Endodermal cell (in vitro differentiated cells): ENCODE measurements at regions not wholly inside any gene's neighbourhood (a gene's known extent, or its start where the extent isn't known, plus 50 kb on each side); places are given as distances from the start of the nearest gene placed in this dataset.

Experiments used
- DNase-seq: peaks from one replicate; pipeline ENCODE4 v3.0.0-alpha.2; 2017
- H3K27ac ChIP-seq: 2 replicates; pipeline ENCODE4 v1.5.1; 2013; ENCODE audit warnings: mild to moderate bottlenecking, low read depth, low read length, moderate library complexity
- H3K27me3 ChIP-seq: 2 replicates; pipeline ENCODE4 v1.6.1; 2013; ENCODE audit warnings: mild to moderate bottlenecking, low read length, moderate library complexity; ENCODE audit not compliant: insufficient read depth, control insufficient read depth, poor library complexity, severe bottlenecking
- H3K36me3 ChIP-seq: 2 replicates; pipeline ENCODE4 v1.7.0; 2013; ENCODE audit warnings: mild to moderate bottlenecking, low read length, moderate library complexity; ENCODE audit not compliant: control insufficient read depth, insufficient read depth
- H3K4me1 ChIP-seq: one replicate; pipeline ENCODE4 v1.7.0; 2013; ENCODE audit warnings: low read length; ENCODE audit not compliant: control insufficient read depth, insufficient read depth
- H3K4me3 ChIP-seq: 2 replicates; pipeline ENCODE4 v1.5.1; 2013; ENCODE audit warnings: mild to moderate bottlenecking, low read length, moderate library complexity
- H3K9ac ChIP-seq: 2 replicates; pipeline ENCODE4 v1.6.1; 2013; ENCODE audit warnings: mild to moderate bottlenecking, low read length, moderate library complexity; ENCODE audit not compliant: poor library complexity, severe bottlenecking; ENCODE audit errors: extremely low read depth
- H3K9me3 ChIP-seq: 2 replicates; pipeline ENCODE4 v1.6.1; 2013; ENCODE audit warnings: mild to moderate bottlenecking, low read length, moderate library complexity; ENCODE audit not compliant: control insufficient read depth
- H3K27ac Mint-ChIP-seq: 2 replicates; pipeline ENCODE4 v1.8.0; 2020; ENCODE audit warnings: mixed read lengths
- H3K27me3 Mint-ChIP-seq: 2 replicates; pipeline ENCODE4 v1.8.0; 2021; ENCODE audit warnings: mild to moderate bottlenecking, mixed read lengths; ENCODE audit not compliant: insufficient read depth
- H3K36me3 Mint-ChIP-seq: 2 replicates; pipeline ENCODE4 v1.8.0; 2020; ENCODE audit warnings: low read depth, mixed read lengths
- H3K4me1 Mint-ChIP-seq: 2 replicates; pipeline ENCODE4 v1.8.0; 2020; ENCODE audit warnings: mixed read lengths
- H3K4me3 Mint-ChIP-seq: 2 replicates; pipeline ENCODE4 v1.8.0; 2020; ENCODE audit warnings: mild to moderate bottlenecking, moderate library complexity, mixed read lengths
- H3K9me3 Mint-ChIP-seq: 2 replicates; pipeline ENCODE4 v1.8.0; 2020; ENCODE audit warnings: mild to moderate bottlenecking, mixed read lengths
- CTCF ChIP-seq: fragments of 200-600 bp; sonication (generic); conservative IDR thresholded peaks from 2 replicates; pipeline ENCODE4 v1.5.0; 2021; ENCODE audit warnings: antibody characterized with exemption, mild to moderate bottlenecking
- WGBS, 2 experiments: methylation state at CpG; one replicate each; pipeline versions ENCODE4 v1.1.5 to v1.1.7; 2013; ENCODE audit warnings: missing lambda C conversion rate in 2 of 2, mixed read lengths in 1 of 2; ENCODE audit not compliant: insufficient coverage in 1 of 2, insufficient read length in 1 of 2; 5-methylcytosine and 5-hydroxymethylcytosine counted together

- Histone ChIP-seq H3K36me3 (no peaks in the 10 kb centered on the region), H3K27ac (no peak overlapping the region), H3K4me1 (no peaks in the 10 kb centered on the region), H3K27me3 (no peaks in the 10 kb centered on the region), H3K4me3 (no peak overlapping the region), H3K9ac (no peak overlapping the region), H3K9me3 (no peaks in the 10 kb centered on the region)
- no peak for TF ChIP-seq CTCF
- no peak overlapping the region for H3K27ac Mint-ChIP-seq
- H3K36me3 Mint-ChIP-seq = no peaks in the 10 kb centered on the region
- 87% methylated on average over 1 of the region's 1 CpG; no CpG with 5 or more reads in 1 of the 2 experiments for WGBS, 2 experiments
- peaks cover 2% of the 10 kb centered on the region for H3K9me3 Mint-ChIP-seq
- H3K4me3 Mint-ChIP-seq = no peak overlapping the region
- H3K4me1 Mint-ChIP-seq = no peaks in the 10 kb centered on the region
- no peak for DNase-seq
- H3K27me3 Mint-ChIP-seq = no peaks in the 10 kb centered on the region
These were observed 420.4 kb upstream of the MIS18BP1 start for GRCh38 chr14:45673420-45673819.

DNA sequence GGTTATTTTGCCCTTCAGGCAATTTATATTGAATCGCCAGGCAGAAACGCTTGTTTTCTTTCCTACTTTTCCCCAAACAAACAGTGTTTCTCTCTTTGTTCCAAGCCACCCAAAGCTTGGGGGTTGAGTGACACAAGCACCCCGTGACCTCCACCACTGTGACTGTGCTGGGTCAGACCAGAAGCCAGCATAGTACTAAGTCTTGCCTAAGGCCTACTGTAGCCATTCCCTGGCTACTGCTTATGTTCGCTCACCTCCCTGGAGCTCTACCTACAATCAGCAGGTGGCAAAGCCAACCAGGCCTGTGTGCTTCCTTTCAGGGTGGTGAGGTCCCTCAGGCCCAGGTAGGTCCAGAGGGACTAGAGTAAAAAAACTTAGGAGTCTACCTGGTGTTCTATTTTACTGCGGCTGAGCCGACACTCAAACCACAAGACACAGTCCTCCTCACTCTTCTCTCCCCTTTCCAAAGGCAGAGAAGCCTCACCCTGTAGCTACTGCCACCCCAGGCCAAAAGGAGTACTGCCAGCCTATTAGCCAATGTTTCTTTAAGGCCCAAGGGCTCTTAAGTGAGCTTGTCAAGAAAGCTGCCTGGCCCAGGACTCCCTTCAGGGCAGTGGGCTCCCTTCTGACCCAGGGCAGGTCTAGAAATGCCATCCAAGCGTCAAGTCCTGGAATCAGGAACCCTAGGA lies 411.8 kb upstream of the MIS18BP1 start:
- Mint-ChIP-seq H3K9me3 (peaks cover 2% of the 10 kb centered on the region), H3K27ac (no peak overlapping the region), H3K4me1 (no peaks in the 10 kb centered on the region), H3K36me3 (no peaks in the 10 kb centered on the region), H3K4me3 (no peak overlapping the region), H3K27me3 (no peaks in the 10 kb centered on the region)
- Histone ChIP-seq H3K9me3 (no peaks in the 10 kb centered on the region), H3K4me3 (no peak overlapping the region), H3K9ac (no peak overlapping the region), H3K36me3 (no peaks in the 10 kb centered on the region), H3K27ac (no peak overlapping the region), H3K27me3 (no peaks in the 10 kb centered on the region), H3K4me1 (no peaks in the 10 kb centered on the region)
- 80 to 88% methylated on average over 3 to 7 of the region's 7 CpGs for WGBS, 2 experiments
- TF ChIP-seq CTCF = peak; percentile 75
- peak; percentile 89 for DNase-seq

- Histone ChIP-seq H3K36me3 (no peaks in the 10 kb centered on the region), H3K4me3 (no peak overlapping the region), H3K4me1 (no peaks in the 10 kb centered on the region), H3K27me3 (no peaks in the 10 kb centered on the region), H3K9me3 (no peaks in the 10 kb centered on the region), H3K27ac (no peak overlapping the region), H3K9ac (no peak overlapping the region)
- H3K4me3 Mint-ChIP-seq = no peak overlapping the region
- no peaks in the 10 kb centered on the region for H3K36me3 Mint-ChIP-seq
- no peak overlapping the region for H3K27ac Mint-ChIP-seq
- no peak for TF ChIP-seq CTCF
- no peaks in the 10 kb centered on the region for H3K27me3 Mint-ChIP-seq
- H3K4me1 Mint-ChIP-seq = no peaks in the 10 kb centered on the region
- WGBS, 2 experiments = 64 to 80% methylated on average over 1 to 4 of the region's 4 CpGs
- DNase-seq = no peak
- no peaks in the 10 kb centered on the region for H3K9me3 Mint-ChIP-seq
These were observed 405.9 kb upstream of the MIS18BP1 start for GRCh38 chr14:45658917-45659299.
